PC-3 (cell line): ENCODE measurements at regions not wholly inside any gene's neighbourhood (a gene's known extent, or its start where the extent isn't known, plus 50 kb on each side); places are given as distances from the start of the nearest gene placed in this dataset.

Source experiments
- ATAC-seq: fragments of 200-7000 bp; cut with Tn5 transposase; 2 replicates; pipeline ENCODE4 v1.9.1; 2020; ENCODE audit warnings: mild to moderate bottlenecking, moderate library complexity
- BruUV-seq: library from RNA; stranded (reverse); fragments of 400-500 nt; replicated peaks from 2 replicates; lab custom pipeline; 2021; lab: Mats Ljungman, UMichigan
- CTCF ChIA-PET: fragments of 300-600 bp; sonication (Branson Sonifier 250); formaldehyde crosslinking; loops from one replicate; lab custom pipeline; 2022; ENCODE audit warnings: antibody characterized with exemption; lab: Charles Lee
- POLR2A ChIA-PET: fragments of 300-600 bp; sonication (Branson Sonifier 250); formaldehyde crosslinking; loops from one replicate; lab custom pipeline; 2022; ENCODE audit warnings: antibody characterized with exemption; ENCODE audit not compliant: unreplicated experiment; lab: Charles Lee
- DNase-seq: peaks from one replicate; pipeline ENCODE4 v3.0.0-alpha.2; 2015
- H2AFZ ChIP-seq: fragments of 300-600 bp; sonication (generic); 2 replicates; pipeline ENCODE4 v1.6.0; 2016; ENCODE audit warnings: antibody characterized with exemption, low read length
- H3F3A ChIP-seq: fragments of 300-600 bp; sonication (generic); one replicate; pipeline ENCODE4 v1.6.0; 2017; ENCODE audit warnings: antibody characterized with exemption, low read length, control low read depth, mild to moderate bottlenecking; ENCODE audit not compliant: unreplicated experiment
- H3K27ac ChIP-seq: fragments of 300-600 bp; sonication (generic); 2 replicates; pipeline ENCODE4 v1.5.1; 2016; ENCODE audit warnings: mild to moderate bottlenecking, low read length
- H3K27me3 ChIP-seq: fragments of 300-600 bp; sonication (generic); 2 replicates; pipeline ENCODE4 v1.6.1; 2016; ENCODE audit warnings: low read length, mixed read lengths
- H3K36me3 ChIP-seq: fragments of 300-600 bp; sonication (generic); 2 replicates; pipeline ENCODE4 v1.6.1; 2016; ENCODE audit warnings: low read depth, mixed run types, low read length, mixed read lengths
- H3K4me1 ChIP-seq: fragments of 300-600 bp; sonication (generic); 2 replicates; pipeline ENCODE4 v1.5.1; 2016; ENCODE audit warnings: low read length; ENCODE audit not compliant: insufficient read depth
- H3K4me2 ChIP-seq: fragments of 300-600 bp; sonication (generic); 2 replicates; pipeline ENCODE4 v1.6.0; 2016; ENCODE audit warnings: low read length
- H3K4me3 ChIP-seq: fragments of 300-600 bp; sonication (generic); 2 replicates; pipeline ENCODE4 v1.5.1; 2016; ENCODE audit warnings: mild to moderate bottlenecking, low read length, mixed read lengths
- H3K79me2 ChIP-seq: fragments of 300-600 bp; sonication (generic); 2 replicates; pipeline ENCODE4 v1.6.1; 2017; ENCODE audit warnings: low read length, mixed read lengths
- H3K9ac ChIP-seq: fragments of 300-600 bp; sonication (generic); 2 replicates; pipeline ENCODE4 v1.6.0; 2016; ENCODE audit warnings: mild to moderate bottlenecking, low read length
- H3K9me2 ChIP-seq: fragments of 300-600 bp; sonication (generic); replicated peaks from 2 replicates; pipeline ENCODE4 v1.6.1; 2016; ENCODE audit warnings: mixed run types, low read length, mixed read lengths
- H3K9me3 ChIP-seq: fragments of 300-600 bp; sonication (generic); 2 replicates; pipeline ENCODE4 v1.6.1; 2016; ENCODE audit warnings: low read length, mixed read lengths
- H4K20me1 ChIP-seq: fragments of 300-600 bp; sonication (generic); 2 replicates; pipeline ENCODE4 v1.6.1; 2016; ENCODE audit warnings: low read length, mixed read lengths
- CTCF ChIP-seq: fragments of 300-600 bp; sonication (generic); conservative IDR thresholded peaks from 2 replicates; pipeline ENCODE4 v1.5.1; 2017; ENCODE audit warnings: antibody characterized with exemption, low read depth, mild to moderate bottlenecking, low read length
- EZH2 ChIP-seq: fragments of 300-600 bp; sonication (generic); IDR thresholded peaks from one replicate; pipeline ENCODE4 v1.6.1; 2017; ENCODE audit warnings: antibody characterized with exemption, mild to moderate bottlenecking, low read length; ENCODE audit not compliant: unreplicated experiment
- EZH2phosphoT487 ChIP-seq: fragments of 300-600 bp; sonication (generic); IDR thresholded peaks from 2 replicates; pipeline ENCODE4 v1.6.1; 2018; ENCODE audit warnings: mild to moderate bottlenecking, antibody characterized with exemption, low read length, borderline replicate concordance
- intact Hi-C: fragments of 100-400 bp; cut with micrococcal nuclease; formaldehyde crosslinking; loops from 2 replicates; pipeline ENCODE4 v1.9.0; 2023

DNA sequence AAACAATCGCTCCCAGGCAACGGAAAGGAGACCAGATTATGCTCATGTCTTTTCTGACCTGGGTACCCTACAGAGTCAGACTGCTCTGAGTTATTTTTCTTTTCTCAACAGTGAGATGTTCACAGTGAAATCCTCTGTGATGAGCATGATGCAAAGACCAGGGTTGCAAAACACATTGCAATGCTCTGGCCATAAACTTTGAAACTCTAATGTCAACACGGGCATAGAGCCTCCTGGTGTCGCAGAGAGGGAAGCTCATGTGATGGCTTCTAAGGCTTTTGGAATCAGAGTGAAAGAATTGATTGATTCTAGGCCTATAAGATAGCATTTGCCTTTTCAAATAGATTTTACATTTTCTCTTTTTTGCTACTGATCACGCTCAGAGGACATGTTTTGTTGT, 193.4 kb downstream of the RASSF9 start:
- TF ChIP-seq CTCF (peak; percentile 56), EZH2 (no peak), EZH2phosphoT487 (no peak)
- Histone ChIP-seq H3K4me2 (no peak overlapping the region), H3F3A (no peaks in the 10 kb centered on the region), H3K27ac (no peak overlapping the region), H3K4me1 (peaks cover 32% of the 10 kb centered on the region), H3K9me2 (no peaks in the 10 kb centered on the region), H3K36me3 (no peaks in the 10 kb centered on the region), H4K20me1 (no peaks in the 10 kb centered on the region), H3K4me3 (no peak overlapping the region), H3K27me3 (no peaks in the 10 kb centered on the region), H3K9me3 (no peaks in the 10 kb centered on the region), H2AFZ (no peak overlapping the region), H3K9ac (no peak overlapping the region), H3K79me2 (no peaks in the 10 kb centered on the region)
- POLR2A ChIA-PET = no interaction called here
- intact Hi-C loops = no loop called here
- ATAC-seq = no peak
- BruUV-seq = no TSS peak
- DNase-seq = peak; percentile 45
- CTCF ChIA-PET = interaction anchor here (0.6 to 1.0 kb wide), 2 partner anchors 67 to 158 kb away, joined by 3 read pairs; no protein-coding TSS in a partner anchor

DNA sequence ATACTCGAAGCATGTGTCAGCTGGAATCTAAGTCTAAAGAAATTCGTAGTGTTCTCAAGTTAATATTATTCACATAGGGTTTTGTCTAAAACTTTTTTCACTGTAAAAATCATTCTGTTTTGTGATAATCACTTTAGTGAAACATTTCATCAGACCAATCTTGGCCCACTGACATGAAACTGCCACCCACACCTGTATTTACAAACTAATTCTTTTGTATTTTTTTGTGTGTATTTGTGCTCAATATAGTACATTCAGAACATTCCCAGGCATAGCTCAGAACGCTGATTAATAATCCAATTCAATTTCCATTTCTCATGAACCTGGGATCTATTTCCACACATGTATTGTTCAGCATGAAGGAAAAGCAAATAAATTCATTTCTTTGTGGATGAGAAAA, 191.7 kb downstream of the RASSF9 start:
- Histone ChIP-seq H2AFZ (no peak overlapping the region), H3F3A (no peaks in the 10 kb centered on the region), H3K9ac (no peak overlapping the region), H3K36me3 (no peaks in the 10 kb centered on the region), H3K79me2 (no peaks in the 10 kb centered on the region), H3K27me3 (no peaks in the 10 kb centered on the region), H4K20me1 (no peaks in the 10 kb centered on the region), H3K4me2 (no peak overlapping the region), H3K9me2 (no peaks in the 10 kb centered on the region), H3K9me3 (no peaks in the 10 kb centered on the region), H3K4me3 (no peak overlapping the region), H3K4me1 (peaks cover 30% of the 10 kb centered on the region), H3K27ac (no peak overlapping the region)
- ChIA-PET CTCF (no interaction called here), POLR2A (no interaction called here)
- intact Hi-C loops = no loop called here
- DNase-seq (no peak), ATAC-seq (no peak)
- TF ChIP-seq EZH2phosphoT487 (no peak), CTCF (no peak), EZH2 (no peak)
- no TSS peak for BruUV-seq

DNA sequence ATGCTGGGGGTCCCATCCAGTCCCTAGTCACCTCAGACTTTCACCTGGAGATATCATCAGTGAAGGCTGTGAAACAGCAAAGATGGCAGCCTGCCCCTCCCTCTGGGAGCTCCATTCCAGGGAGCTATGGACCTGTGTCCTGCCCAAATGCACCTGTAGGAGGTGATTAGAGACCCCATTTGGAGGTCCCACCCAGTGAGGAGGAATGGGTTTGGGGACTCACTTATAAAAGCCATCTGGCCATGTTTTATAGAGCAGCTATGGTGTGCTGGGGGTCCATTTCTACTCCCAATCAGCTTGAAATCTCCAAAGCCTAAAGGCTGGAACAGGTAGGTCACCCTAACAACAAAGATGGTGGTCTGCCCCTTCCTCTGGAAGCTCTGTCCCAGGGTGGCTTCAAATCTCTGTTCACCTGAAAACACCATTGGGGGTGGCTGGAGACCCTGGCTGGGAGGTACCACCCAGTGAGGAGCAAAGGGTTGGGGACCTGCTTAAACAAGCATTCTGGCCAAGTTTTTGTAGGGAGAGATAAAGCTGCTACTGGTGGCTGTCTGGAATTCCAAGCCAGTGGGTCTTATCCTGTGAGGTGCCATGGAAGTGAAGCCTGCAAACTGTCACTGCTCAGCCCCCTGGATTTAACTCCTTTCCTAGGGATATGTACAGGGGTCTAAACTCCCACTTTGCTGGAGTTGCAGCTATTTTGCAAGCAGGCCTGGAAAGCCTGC, 182.3 kb downstream of the RASSF9 start:
- no TSS peak for BruUV-seq
- Histone ChIP-seq H2AFZ (no peak overlapping the region), H3F3A (no peaks in the 10 kb centered on the region), H3K9ac (no peak overlapping the region), H3K9me3 (no peaks in the 10 kb centered on the region), H3K4me1 (no peaks in the 10 kb centered on the region), H3K4me3 (no peak overlapping the region), H3K36me3 (no peaks in the 10 kb centered on the region), H4K20me1 (no peaks in the 10 kb centered on the region), H3K4me2 (no peak overlapping the region), H3K27me3 (no peaks in the 10 kb centered on the region), H3K79me2 (no peaks in the 10 kb centered on the region), H3K27ac (no peak overlapping the region), H3K9me2 (no peaks in the 10 kb centered on the region)
- no peak for DNase-seq
- ATAC-seq = no peak
- ChIA-PET POLR2A (no interaction called here), CTCF (no interaction called here)
- intact Hi-C loops = no loop called here
- no peak for TF ChIP-seq EZH2
- TF ChIP-seq CTCF = no peak
- TF ChIP-seq EZH2phosphoT487 = no peak
